Endothelial cell (in vitro differentiated cells): ENCODE measurements at regions not wholly inside any gene's neighbourhood (a gene's known extent, or its start where the extent isn't known, plus 50 kb on each side); places are given as distances from the start of the nearest gene placed in this dataset.

Source experiments
- DNase-seq: peaks from one replicate; pipeline ENCODE4 v3.0.0; 2021; ENCODE audit warnings: low spot score
- H3K27ac Mint-ChIP-seq: one replicate; pipeline ENCODE4 v1.8.0; 2021; ENCODE audit warnings: mixed read lengths, inconsistent platforms; ENCODE audit not compliant: unreplicated experiment
- H3K27me3 Mint-ChIP-seq: one replicate; pipeline ENCODE4 v1.8.0; 2021; ENCODE audit warnings: mild to moderate bottlenecking, moderate library complexity, mixed read lengths, inconsistent platforms; ENCODE audit not compliant: unreplicated experiment
- H3K36me3 Mint-ChIP-seq: one replicate; pipeline ENCODE4 v1.8.0; 2021; ENCODE audit warnings: mild to moderate bottlenecking, low read depth, mixed read lengths, inconsistent platforms; ENCODE audit not compliant: unreplicated experiment
- H3K4me1 Mint-ChIP-seq: one replicate; pipeline ENCODE4 v1.8.0; 2021; ENCODE audit warnings: mild to moderate bottlenecking, mixed read lengths, inconsistent platforms; ENCODE audit not compliant: unreplicated experiment
- H3K4me3 Mint-ChIP-seq: one replicate; pipeline ENCODE4 v1.8.0; 2021; ENCODE audit warnings: mild to moderate bottlenecking, mixed read lengths, inconsistent platforms; ENCODE audit not compliant: unreplicated experiment
- H3K9me3 Mint-ChIP-seq: one replicate; pipeline ENCODE4 v1.8.0; 2021; ENCODE audit warnings: mixed read lengths, inconsistent platforms; ENCODE audit not compliant: unreplicated experiment
- CTCF ChIP-seq: fragments of 200-600 bp; sonication (generic); IDR thresholded peaks from one replicate; pipeline ENCODE4 v1.5.0; 2021; ENCODE audit warnings: antibody characterized with exemption; ENCODE audit not compliant: unreplicated experiment

DNA sequence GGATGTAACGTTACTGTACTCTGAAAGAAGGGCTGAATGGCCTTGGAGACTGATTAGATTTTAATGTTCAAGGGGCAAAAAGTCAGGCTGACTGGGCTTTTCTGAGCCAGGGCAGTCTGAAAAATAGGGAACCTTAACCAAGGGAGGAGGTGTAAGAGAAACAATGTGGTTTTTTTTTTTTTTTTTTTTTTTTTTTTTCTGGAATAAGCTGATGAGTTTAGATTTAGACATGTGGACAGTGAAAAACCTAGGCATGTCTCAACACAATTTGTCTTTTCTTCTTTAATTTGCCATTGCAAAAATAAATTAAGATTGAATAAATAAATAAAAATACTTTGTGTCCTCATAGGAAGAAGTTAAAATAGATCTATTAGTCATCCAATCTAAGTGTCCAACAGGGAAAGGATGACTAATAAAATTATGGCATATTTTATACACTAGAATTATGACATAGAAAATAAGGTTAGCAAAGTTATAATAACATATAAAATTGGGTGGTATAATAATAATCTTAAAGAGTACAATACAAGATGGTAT lies 237.6 kb upstream of the TRIB2 start:
- Mint-ChIP-seq H3K9me3 (no peaks in the 10 kb centered on the region), H3K36me3 (no peaks in the 10 kb centered on the region), H3K4me1 (peaks cover under 1% of the 10 kb centered on the region), H3K27me3 (peaks cover 3% of the 10 kb centered on the region), H3K27ac (no peak overlapping the region), H3K4me3 (no peak overlapping the region)
- DNase-seq, result no peak
- no peak for TF ChIP-seq CTCF

GRCh38 chr2:12484536-12485115 lies 232.1 kb upstream of the TRIB2 start:
- H3K27ac Mint-ChIP-seq, result no peak overlapping the region
- H3K9me3 Mint-ChIP-seq, result no peaks in the 10 kb centered on the region
- no peak overlapping the region for H3K4me3 Mint-ChIP-seq
- peaks cover 5% of the 10 kb centered on the region for H3K27me3 Mint-ChIP-seq
- no peak for DNase-seq
- peaks cover 16% of the 10 kb centered on the region for H3K4me1 Mint-ChIP-seq
- H3K36me3 Mint-ChIP-seq, result no peaks in the 10 kb centered on the region
- TF ChIP-seq CTCF, result no peak

GRCh38 chr2:12486205-12487118 lies 230.3 kb upstream of the TRIB2 start:
- Mint-ChIP-seq H3K4me1 (peaks cover 16% of the 10 kb centered on the region), H3K36me3 (no peaks in the 10 kb centered on the region), H3K4me3 (no peak overlapping the region), H3K27ac (no peak overlapping the region), H3K27me3 (peaks cover 6% of the 10 kb centered on the region), H3K9me3 (no peaks in the 10 kb centered on the region)
- TF ChIP-seq CTCF, result no peak
- DNase-seq, result no peak

GRCh38 chr2:12487253-12488004 lies 229.3 kb upstream of the TRIB2 start:
- Mint-ChIP-seq H3K36me3 (no peaks in the 10 kb centered on the region), H3K9me3 (no peaks in the 10 kb centered on the region), H3K4me1 (peaks cover 16% of the 10 kb centered on the region), H3K4me3 (no peak overlapping the region), H3K27me3 (peaks cover 4% of the 10 kb centered on the region), H3K27ac (no peak overlapping the region)
- no peak for TF ChIP-seq CTCF
- no peak for DNase-seq
